Erythroblast (primary cell): ENCODE measurements at regions not wholly inside any gene's neighbourhood (a gene's known extent, or its start where the extent isn't known, plus 50 kb on each side); places are given as distances from the start of the nearest gene placed in this dataset.

Source experiments
- GATA1 ChIP-seq: IDR thresholded peaks from 2 replicates; pipeline ENCODE4 v1.6.1; 2011; ENCODE audit warnings: low read depth, mild to moderate bottlenecking, control low read depth, low read length, moderate library complexity
- POLR2A ChIP-seq: IDR thresholded peaks from 2 replicates; pipeline ENCODE4 v1.6.1; 2011; ENCODE audit warnings: mild to moderate bottlenecking, low read length

GRCh38 chr1:238764779-238765178 lies 621.6 kb upstream of the CHRM3 start:
- TF ChIP-seq POLR2A (no peak), GATA1 (no peak)
